PFSK-1 (cell line): ENCODE measurements at regions not wholly inside any gene's neighbourhood (a gene's known extent, or its start where the extent isn't known, plus 50 kb on each side); places are given as distances from the start of the nearest gene placed in this dataset.

Source experiments
- FOXP2 ChIP-seq: optimal IDR thresholded peaks from 2 replicates; pipeline ENCODE3; 2011; ENCODE audit warnings: borderline replicate concordance, control low read depth, inconsistent platforms; ENCODE audit not compliant: insufficient read depth; ENCODE audit errors: extremely low read length, extremely low read depth
- POLR2AphosphoS5 ChIP-seq: IDR thresholded peaks from 2 replicates; pipeline ENCODE4 v1.6.1; 2012; ENCODE audit warnings: low read depth, mild to moderate bottlenecking, control low read depth, low read length, moderate library complexity
- SIN3A ChIP-seq: IDR thresholded peaks from 2 replicates; pipeline ENCODE4 v1.6.1; 2012; ENCODE audit warnings: mild to moderate bottlenecking, low read length, moderate library complexity, borderline replicate concordance; ENCODE audit not compliant: insufficient read depth
- TAF1 ChIP-seq: IDR thresholded peaks from 2 replicates; pipeline ENCODE4 v1.6.1; 2012; ENCODE audit warnings: low read length, control low read depth, borderline replicate concordance; ENCODE audit not compliant: insufficient read depth
- TF ChIP-seq, protein P1 (sequence below), 2 experiments: IDR thresholded peaks; 2 replicates each; pipeline versions ENCODE4 v1.6.1 to v1.8.0; 2011 to 2012; ENCODE audit warnings: low read depth in 2 of 2, low read length in 2 of 2, control low read depth in 1 of 2, inconsistent platforms in 1 of 2, mild to moderate bottlenecking in 1 of 2, moderate library complexity in 1 of 2; ENCODE audit not compliant: insufficient read depth in 1 of 2

- TF ChIP-seq TAF1 = no peak
- TF ChIP-seq, protein P1, sequence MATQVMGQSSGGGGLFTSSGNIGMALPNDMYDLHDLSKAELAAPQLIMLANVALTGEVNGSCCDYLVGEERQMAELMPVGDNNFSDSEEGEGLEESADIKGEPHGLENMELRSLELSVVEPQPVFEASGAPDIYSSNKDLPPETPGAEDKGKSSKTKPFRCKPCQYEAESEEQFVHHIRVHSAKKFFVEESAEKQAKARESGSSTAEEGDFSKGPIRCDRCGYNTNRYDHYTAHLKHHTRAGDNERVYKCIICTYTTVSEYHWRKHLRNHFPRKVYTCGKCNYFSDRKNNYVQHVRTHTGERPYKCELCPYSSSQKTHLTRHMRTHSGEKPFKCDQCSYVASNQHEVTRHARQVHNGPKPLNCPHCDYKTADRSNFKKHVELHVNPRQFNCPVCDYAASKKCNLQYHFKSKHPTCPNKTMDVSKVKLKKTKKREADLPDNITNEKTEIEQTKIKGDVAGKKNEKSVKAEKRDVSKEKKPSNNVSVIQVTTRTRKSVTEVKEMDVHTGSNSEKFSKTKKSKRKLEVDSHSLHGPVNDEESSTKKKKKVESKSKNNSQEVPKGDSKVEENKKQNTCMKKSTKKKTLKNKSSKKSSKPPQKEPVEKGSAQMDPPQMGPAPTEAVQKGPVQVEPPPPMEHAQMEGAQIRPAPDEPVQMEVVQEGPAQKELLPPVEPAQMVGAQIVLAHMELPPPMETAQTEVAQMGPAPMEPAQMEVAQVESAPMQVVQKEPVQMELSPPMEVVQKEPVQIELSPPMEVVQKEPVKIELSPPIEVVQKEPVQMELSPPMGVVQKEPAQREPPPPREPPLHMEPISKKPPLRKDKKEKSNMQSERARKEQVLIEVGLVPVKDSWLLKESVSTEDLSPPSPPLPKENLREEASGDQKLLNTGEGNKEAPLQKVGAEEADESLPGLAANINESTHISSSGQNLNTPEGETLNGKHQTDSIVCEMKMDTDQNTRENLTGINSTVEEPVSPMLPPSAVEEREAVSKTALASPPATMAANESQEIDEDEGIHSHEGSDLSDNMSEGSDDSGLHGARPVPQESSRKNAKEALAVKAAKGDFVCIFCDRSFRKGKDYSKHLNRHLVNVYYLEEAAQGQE (IDR thresholded peaks at IDR 0.05; ENCODE audit: insufficient read depth in 1 of 2, low read depth in 2 of 2, low read length in 2 of 2) = no peak
These were observed 311.0 kb downstream of the GPAM start for GRCh38 chr10:111872591-111872990.

- no peak for TF ChIP-seq SIN3A
These were observed 310.5 kb downstream of the GPAM start for GRCh38 chr10:111873041-111873440.

DNA sequence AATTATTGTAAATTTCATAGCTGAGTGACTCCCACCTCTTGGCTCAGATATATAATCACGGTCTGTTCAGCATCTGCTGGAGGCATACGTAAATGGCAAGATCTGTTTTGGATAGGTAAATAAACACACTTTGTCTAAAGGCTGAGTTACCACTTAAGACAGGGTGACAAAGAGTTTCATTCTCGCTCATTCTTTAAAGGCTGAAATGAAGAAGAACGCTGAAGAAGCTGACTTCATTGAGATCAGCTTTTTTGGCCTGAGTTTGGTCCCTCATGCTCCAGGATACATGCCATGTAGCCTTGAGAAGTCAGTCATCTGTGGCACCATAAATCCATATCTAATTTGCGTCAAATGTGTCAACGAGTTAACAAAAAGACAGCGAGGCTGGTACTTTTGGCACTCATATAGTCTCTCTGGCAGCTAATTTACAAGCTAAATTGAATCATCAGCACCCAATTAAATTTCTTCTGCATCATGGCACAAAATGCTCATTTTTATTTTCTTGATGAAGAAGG is 309.9 kb downstream of the GPAM start:
- no peak for TF ChIP-seq SIN3A
- TF ChIP-seq FOXP2 = no peak
- TF ChIP-seq, protein P1 (IDR thresholded peaks at IDR 0.05; ENCODE audit: insufficient read depth in 1 of 2, low read depth in 2 of 2, low read length in 2 of 2) = no peak
- no peak for TF ChIP-seq POLR2AphosphoS5
- TF ChIP-seq TAF1 = no peak

GRCh38 chr10:111874576-111874975 is 309.0 kb downstream of the GPAM start:
- TF ChIP-seq TAF1 (no peak), SIN3A (no peak), POLR2AphosphoS5 (no peak), FOXP2 (no peak)
- TF ChIP-seq, protein P1 (IDR thresholded peaks at IDR 0.05; ENCODE audit: insufficient read depth in 1 of 2, low read depth in 2 of 2, low read length in 2 of 2) = no peak

- TF ChIP-seq FOXP2 (no peak), POLR2AphosphoS5 (no peak), TAF1 (no peak), SIN3A (no peak)
- TF ChIP-seq, protein P1 (IDR thresholded peaks at IDR 0.05; ENCODE audit: insufficient read depth in 1 of 2, low read depth in 2 of 2, low read length in 2 of 2) = no peak
These were observed 307.8 kb downstream of the GPAM start for GRCh38 chr10:111875725-111876124.

DNA sequence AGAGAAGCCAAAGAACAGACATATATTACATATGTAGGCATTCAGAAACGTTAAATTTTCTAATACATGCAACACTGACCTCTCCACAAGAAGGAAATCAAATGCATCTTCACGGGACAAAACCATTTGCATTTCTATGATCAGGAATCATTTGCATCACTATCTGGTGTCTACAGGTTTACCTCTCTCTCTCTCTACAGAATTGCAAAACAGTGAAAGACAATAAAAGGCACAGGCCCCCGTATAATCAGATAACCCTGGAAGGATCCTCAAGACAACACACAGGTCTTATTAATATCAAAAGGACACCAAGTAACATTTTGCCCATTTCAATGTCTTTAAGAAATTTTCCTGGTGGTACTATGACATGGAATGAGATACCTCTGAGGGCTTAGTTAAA is 306.3 kb downstream of the GPAM start:
- TF ChIP-seq POLR2AphosphoS5 (no peak), TAF1 (no peak), FOXP2 (no peak)
